ENCODE measurements at regions not wholly inside any gene's neighbourhood (a gene's known extent, or its start where the extent isn't known, plus 50 kb on each side); places are given as distances from the start of the nearest gene placed in this dataset.

DNA sequence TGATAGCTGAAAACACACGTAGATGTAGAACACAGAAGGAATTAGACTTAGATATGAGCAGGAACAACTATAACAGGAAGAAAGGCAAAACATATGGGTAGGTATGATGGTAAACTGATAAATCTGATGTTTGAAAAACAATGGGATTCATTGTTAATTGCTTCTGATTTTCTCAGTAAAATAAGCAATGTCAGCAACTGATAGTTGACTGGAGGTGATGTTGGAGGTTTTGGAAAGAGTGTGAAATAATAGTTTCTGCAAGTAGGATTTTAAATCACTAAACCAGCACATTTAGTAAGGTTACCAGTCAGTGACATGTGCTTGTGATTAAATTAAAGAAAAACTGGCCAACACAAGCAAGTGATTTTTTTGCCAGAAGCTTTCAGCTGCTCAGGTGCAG is 123.0 kb upstream of the CPNE8 start:
- Histone ChIP-seq H3K9me3 (no peaks in the 10 kb centered on the region), H3K79me2 (ENCODE audit: insufficient read depth) (no peaks in the 10 kb centered on the region), H3K27me3 (ENCODE audit: insufficient read depth) (no peaks in the 10 kb centered on the region), H3K4me1 (ENCODE audit: control insufficient read depth in 1 of 2, insufficient read depth in 2 of 2, low read depth in 1 of 2, low read length in 1 of 2) (no peaks in the 10 kb centered on the region; a peak in 1 of 4 replicates), H3K27ac (ENCODE audit: low read depth in 2 of 2, low read length in 1 of 2) (peak overlapping the region in 1 of 2 experiments; percentile 2; a peak in 1 of 4 replicates), H4K20me1 (ENCODE audit: insufficient read depth) (no peaks in the 10 kb centered on the region), H3K9me2 (no peaks in the 10 kb centered on the region), H3K9ac (no peak overlapping the region), H3K4me3 (ENCODE audit: low read depth in 2 of 2, low read length in 1 of 2) (no peak overlapping the region), H2AFZ (ENCODE audit: low read depth) (no peak overlapping the region), H3K36me3 (replicated peaks in 1 of 2; ENCODE audit: control insufficient read depth in 1 of 2, insufficient read depth in 2 of 2, low read length in 1 of 2) (no peaks in the 10 kb centered on the region), H3K4me2 (no peak overlapping the region), H3F3A (replicated peaks; ENCODE audit: insufficient read depth) (no peaks in the 10 kb centered on the region)
- TF ChIP-seq, protein P1, sequence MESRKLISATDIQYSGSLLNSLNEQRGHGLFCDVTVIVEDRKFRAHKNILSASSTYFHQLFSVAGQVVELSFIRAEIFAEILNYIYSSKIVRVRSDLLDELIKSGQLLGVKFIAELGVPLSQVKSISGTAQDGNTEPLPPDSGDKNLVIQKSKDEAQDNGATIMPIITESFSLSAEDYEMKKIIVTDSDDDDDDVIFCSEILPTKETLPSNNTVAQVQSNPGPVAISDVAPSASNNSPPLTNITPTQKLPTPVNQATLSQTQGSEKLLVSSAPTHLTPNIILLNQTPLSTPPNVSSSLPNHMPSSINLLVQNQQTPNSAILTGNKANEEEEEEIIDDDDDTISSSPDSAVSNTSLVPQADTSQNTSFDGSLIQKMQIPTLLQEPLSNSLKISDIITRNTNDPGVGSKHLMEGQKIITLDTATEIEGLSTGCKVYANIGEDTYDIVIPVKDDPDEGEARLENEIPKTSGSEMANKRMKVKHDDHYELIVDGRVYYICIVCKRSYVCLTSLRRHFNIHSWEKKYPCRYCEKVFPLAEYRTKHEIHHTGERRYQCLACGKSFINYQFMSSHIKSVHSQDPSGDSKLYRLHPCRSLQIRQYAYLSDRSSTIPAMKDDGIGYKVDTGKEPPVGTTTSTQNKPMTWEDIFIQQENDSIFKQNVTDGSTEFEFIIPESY (IDR thresholded peaks at IDR 0.05; ENCODE audit: borderline replicate concordance, low read depth) = no peak
- no peak for TF ChIP-seq NFIC (IDR thresholded peaks at IDR 0.05; ENCODE audit: borderline replicate concordance)
- TF ChIP-seq, protein P2, sequence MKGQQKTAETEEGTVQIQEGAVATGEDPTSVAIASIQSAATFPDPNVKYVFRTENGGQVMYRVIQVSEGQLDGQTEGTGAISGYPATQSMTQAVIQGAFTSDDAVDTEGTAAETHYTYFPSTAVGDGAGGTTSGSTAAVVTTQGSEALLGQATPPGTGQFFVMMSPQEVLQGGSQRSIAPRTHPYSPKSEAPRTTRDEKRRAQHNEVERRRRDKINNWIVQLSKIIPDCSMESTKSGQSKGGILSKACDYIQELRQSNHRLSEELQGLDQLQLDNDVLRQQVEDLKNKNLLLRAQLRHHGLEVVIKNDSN (IDR thresholded peaks at IDR 0.05; ENCODE audit: borderline replicate concordance, low read depth) = no peak
- TF ChIP-seq EZH2phosphoT487 (IDR thresholded peaks at IDR 0.05; ENCODE audit: borderline replicate concordance, low read depth) = no peak
- no peak for TF ChIP-seq RCOR1 (IDR thresholded peaks at IDR 0.05; ENCODE audit: low read length)
- no peak for TF ChIP-seq MEF2A (IDR thresholded peaks at IDR 0.05; ENCODE audit: borderline replicate concordance, low read depth)
- no peak for TF ChIP-seq CHD2 (IDR thresholded peaks at IDR 0.05; ENCODE audit: low read length, partially characterized antibody)
- TF ChIP-seq, protein P3, sequence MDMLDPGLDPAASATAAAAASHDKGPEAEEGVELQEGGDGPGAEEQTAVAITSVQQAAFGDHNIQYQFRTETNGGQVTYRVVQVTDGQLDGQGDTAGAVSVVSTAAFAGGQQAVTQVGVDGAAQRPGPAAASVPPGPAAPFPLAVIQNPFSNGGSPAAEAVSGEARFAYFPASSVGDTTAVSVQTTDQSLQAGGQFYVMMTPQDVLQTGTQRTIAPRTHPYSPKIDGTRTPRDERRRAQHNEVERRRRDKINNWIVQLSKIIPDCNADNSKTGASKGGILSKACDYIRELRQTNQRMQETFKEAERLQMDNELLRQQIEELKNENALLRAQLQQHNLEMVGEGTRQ (IDR thresholded peaks at IDR 0.05; ENCODE audit: borderline replicate concordance, low read depth, low read length) = no peak
- no peak for TF ChIP-seq RXRA (IDR thresholded peaks at IDR 0.05; ENCODE audit: borderline replicate concordance, low read depth)
- TF ChIP-seq FOXM1 (IDR thresholded peaks at IDR 0.05; ENCODE audit: low read depth) = no peak
- TF ChIP-seq TCF12 (IDR thresholded peaks at IDR 0.05) = no peak
- TF ChIP-seq, protein P4, sequence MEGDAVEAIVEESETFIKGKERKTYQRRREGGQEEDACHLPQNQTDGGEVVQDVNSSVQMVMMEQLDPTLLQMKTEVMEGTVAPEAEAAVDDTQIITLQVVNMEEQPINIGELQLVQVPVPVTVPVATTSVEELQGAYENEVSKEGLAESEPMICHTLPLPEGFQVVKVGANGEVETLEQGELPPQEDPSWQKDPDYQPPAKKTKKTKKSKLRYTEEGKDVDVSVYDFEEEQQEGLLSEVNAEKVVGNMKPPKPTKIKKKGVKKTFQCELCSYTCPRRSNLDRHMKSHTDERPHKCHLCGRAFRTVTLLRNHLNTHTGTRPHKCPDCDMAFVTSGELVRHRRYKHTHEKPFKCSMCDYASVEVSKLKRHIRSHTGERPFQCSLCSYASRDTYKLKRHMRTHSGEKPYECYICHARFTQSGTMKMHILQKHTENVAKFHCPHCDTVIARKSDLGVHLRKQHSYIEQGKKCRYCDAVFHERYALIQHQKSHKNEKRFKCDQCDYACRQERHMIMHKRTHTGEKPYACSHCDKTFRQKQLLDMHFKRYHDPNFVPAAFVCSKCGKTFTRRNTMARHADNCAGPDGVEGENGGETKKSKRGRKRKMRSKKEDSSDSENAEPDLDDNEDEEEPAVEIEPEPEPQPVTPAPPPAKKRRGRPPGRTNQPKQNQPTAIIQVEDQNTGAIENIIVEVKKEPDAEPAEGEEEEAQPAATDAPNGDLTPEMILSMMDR (IDR thresholded peaks at IDR 0.05) = no peak
- no peak for TF ChIP-seq RFX5 (IDR thresholded peaks at IDR 0.05; ENCODE audit: low read length)
- no peak for TF ChIP-seq EP300 (IDR thresholded peaks at IDR 0.05; ENCODE audit: borderline replicate concordance in 1 of 2, low read depth in 1 of 2, low read length in 1 of 2)
- TF ChIP-seq TAF1 (IDR thresholded peaks at IDR 0.05; ENCODE audit: borderline replicate concordance, low read depth, low read length) = no peak
- no peak for DNase-seq
- CTCF ChIA-PET = interaction anchor here (1.7 to 1.9 kb wide), 2 partner anchors 14 to 75 kb away, joined by 6 to 7 read pairs; no protein-coding TSS in a partner anchor
- POLR2A ChIA-PET = no interaction called here
- WGBS (ENCODE audit: low lambda C conversion rate) = 14% methylated on average over 1 of the region's 1 CpG

All from SK-N-SH (cell line).